Keratinocyte (primary cell): ENCODE measurements at regions not wholly inside any gene's neighbourhood (a gene's known extent, or its start where the extent isn't known, plus 50 kb on each side); places are given as distances from the start of the nearest gene placed in this dataset.

ENCODE experiments used
- DNase-seq: peaks from one replicate; pipeline ENCODE4 v3.0.0-alpha.2; 2011; ENCODE audit warnings: low read depth, missing footprints, low spot score
- FAIRE-seq: peaks from 2 replicates; lab custom pipeline; 2011; peaks lifted over from hg19 to GRCh38; lab: Jason Lieb, UNC
- H2AFZ ChIP-seq: 2 replicates; pipeline ENCODE4 v1.6.0; 2012; ENCODE audit warnings: low read length, control low read depth, inconsistent platforms; ENCODE audit not compliant: control insufficient read depth
- H3K27ac ChIP-seq: 2 replicates; pipeline ENCODE4 v1.5.1; 2011; ENCODE audit warnings: low read length; ENCODE audit not compliant: control insufficient read depth, insufficient read depth
- H3K27me3 ChIP-seq: 3 replicates; pipeline ENCODE4 v1.6.0; 2011; ENCODE audit warnings: low read length; ENCODE audit not compliant: control insufficient read depth, insufficient read depth; ENCODE audit errors: extremely low read depth
- H3K36me3 ChIP-seq, 2 experiments: 2 replicates in 1 of 2; 3 replicates in 1 of 2; pipeline ENCODE4 v1.5.1; 2011; ENCODE audit warnings: low read length in 2 of 2, mild to moderate bottlenecking in 1 of 2; ENCODE audit not compliant: control insufficient read depth in 2 of 2, insufficient read depth in 2 of 2; ENCODE audit errors: extremely low read depth in 1 of 2
- H3K4me1 ChIP-seq: 3 replicates; pipeline ENCODE4 v1.5.1; 2011; ENCODE audit warnings: low read length; ENCODE audit not compliant: control insufficient read depth, insufficient read depth; ENCODE audit errors: extremely low read depth
- H3K4me2 ChIP-seq: 3 replicates; pipeline ENCODE4 v1.6.0; 2011; ENCODE audit warnings: low read depth, low read length; ENCODE audit not compliant: control insufficient read depth, insufficient read depth; ENCODE audit errors: extremely low read depth
- H3K4me3 ChIP-seq, 3 experiments: fragments of 200-600 bp in 1 of 3; sonication (generic) in 1 of 3; 2 replicates in 2 of 3; 3 replicates in 1 of 3; pipeline ENCODE4 v1.5.1; 2011 to 2016; ENCODE audit warnings: low read length in 3 of 3, mild to moderate bottlenecking in 3 of 3, control low read depth in 2 of 3, inconsistent platforms in 1 of 3, low read depth in 1 of 3, mixed read lengths in 1 of 3, mixed run types in 1 of 3, moderate library complexity in 1 of 3; ENCODE audit not compliant: control insufficient read depth in 2 of 3, insufficient read depth in 2 of 3; ENCODE audit errors: extremely low read depth in 1 of 3
- H3K79me2 ChIP-seq: 2 replicates; pipeline ENCODE4 v1.6.0; 2012; ENCODE audit warnings: low read length; ENCODE audit not compliant: control insufficient read depth, insufficient read depth
- H3K9ac ChIP-seq: 3 replicates; pipeline ENCODE4 v1.6.0; 2011; ENCODE audit warnings: low read length; ENCODE audit not compliant: control insufficient read depth, insufficient read depth; ENCODE audit errors: extremely low read depth
- H3K9me1 ChIP-seq: 3 replicates; pipeline ENCODE4 v1.6.0; 2011; ENCODE audit warnings: low read length; ENCODE audit not compliant: control insufficient read depth, insufficient read depth; ENCODE audit errors: extremely low read depth
- H3K9me3 ChIP-seq: 2 replicates; pipeline ENCODE4 v1.5.1; 2012; ENCODE audit warnings: low read depth, low read length; ENCODE audit not compliant: control insufficient read depth
- H4K20me1 ChIP-seq: 3 replicates; pipeline ENCODE4 v1.6.0; 2011; ENCODE audit warnings: low read length; ENCODE audit not compliant: control insufficient read depth, insufficient read depth; ENCODE audit errors: extremely low read depth
- EZH2 ChIP-seq: IDR thresholded peaks from one replicate; pipeline ENCODE4 v1.6.1; 2012; ENCODE audit warnings: inconsistent platforms, mild to moderate bottlenecking, low read length, moderate library complexity
- dilution Hi-C: fragments of 300-500 bp; cut with MboI; formaldehyde crosslinking; loops from one replicate; pipeline ENCODE4 v1.7.0; 2020; ENCODE audit warnings: low sequenced_read_pairs; ENCODE audit not compliant: extremely low pct_ligation_motif_present
- TF ChIP-seq, protein P1 (sequence below), 3 experiments: IDR thresholded peaks in 1 of 3; conservative IDR thresholded peaks in 1 of 3; optimal IDR thresholded peaks in 1 of 3; 2 replicates in 2 of 3; 3 replicates in 1 of 3; pipeline versions ENCODE3 to v1.5.1; 2011; ENCODE audit warnings: low read length in 3 of 3, mild to moderate bottlenecking in 3 of 3, moderate library complexity in 2 of 3, control low read depth in 1 of 3, inconsistent platforms in 1 of 3; ENCODE audit not compliant: insufficient read depth in 2 of 3; ENCODE audit errors: extremely low read depth in 1 of 3

DNA sequence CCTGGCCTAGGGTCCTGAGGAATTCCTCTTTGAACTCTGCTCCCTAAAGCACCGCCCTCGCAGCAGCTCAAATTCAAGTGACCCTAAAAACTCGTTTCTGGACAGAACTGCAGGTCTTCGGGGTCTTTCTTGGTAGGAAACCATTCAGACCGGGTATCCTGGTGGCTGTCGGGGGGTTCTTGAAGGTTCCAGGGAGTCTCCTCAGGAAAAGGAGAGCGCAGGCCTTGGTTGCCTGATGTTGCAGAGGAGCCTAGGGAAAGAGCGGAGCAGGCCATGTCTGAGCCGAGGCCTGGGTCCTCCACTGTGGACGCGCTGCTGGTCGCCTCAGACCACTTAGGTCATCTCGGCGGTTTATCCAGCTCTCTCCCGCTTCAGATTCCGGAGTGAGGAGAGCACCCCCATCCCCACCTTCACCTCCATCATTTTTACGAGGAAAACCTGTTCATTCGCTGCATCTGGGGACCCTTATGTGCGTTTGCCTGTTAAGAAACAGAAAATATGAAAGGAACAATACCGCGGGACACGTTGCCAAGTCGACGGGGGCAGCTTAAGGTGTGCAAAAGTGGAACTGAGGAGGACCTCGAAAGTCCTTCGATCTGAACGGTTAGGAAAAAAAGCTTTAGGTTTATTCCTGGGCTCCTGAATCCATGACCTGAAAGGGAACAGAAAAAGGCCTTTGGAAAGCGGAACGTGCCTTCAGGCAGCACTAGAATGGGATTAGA, 299.4 kb downstream of the PARP8 start:
- H3K9me1 ChIP-seq, result no peaks in the 10 kb centered on the region
- no peaks in the 10 kb centered on the region for H4K20me1 ChIP-seq
- dilution Hi-C loops, result no loop called here
- H3K4me3 ChIP-seq, result no peak overlapping the region
- peaks cover 11% of the 10 kb centered on the region for H3K4me1 ChIP-seq
- DNase-seq, result no peak
- H3K27ac ChIP-seq, result no peak overlapping the region
- no peak overlapping the region for H3K9ac ChIP-seq
- no peak overlapping the region for H2AFZ ChIP-seq
- H3K4me2 ChIP-seq, result no peak overlapping the region
- H3K27me3 ChIP-seq, result peaks cover 59% of the 10 kb centered on the region
- FAIRE-seq, result no peak
- no peaks in the 10 kb centered on the region for H3K36me3 ChIP-seq
- TF ChIP-seq, protein P1, sequence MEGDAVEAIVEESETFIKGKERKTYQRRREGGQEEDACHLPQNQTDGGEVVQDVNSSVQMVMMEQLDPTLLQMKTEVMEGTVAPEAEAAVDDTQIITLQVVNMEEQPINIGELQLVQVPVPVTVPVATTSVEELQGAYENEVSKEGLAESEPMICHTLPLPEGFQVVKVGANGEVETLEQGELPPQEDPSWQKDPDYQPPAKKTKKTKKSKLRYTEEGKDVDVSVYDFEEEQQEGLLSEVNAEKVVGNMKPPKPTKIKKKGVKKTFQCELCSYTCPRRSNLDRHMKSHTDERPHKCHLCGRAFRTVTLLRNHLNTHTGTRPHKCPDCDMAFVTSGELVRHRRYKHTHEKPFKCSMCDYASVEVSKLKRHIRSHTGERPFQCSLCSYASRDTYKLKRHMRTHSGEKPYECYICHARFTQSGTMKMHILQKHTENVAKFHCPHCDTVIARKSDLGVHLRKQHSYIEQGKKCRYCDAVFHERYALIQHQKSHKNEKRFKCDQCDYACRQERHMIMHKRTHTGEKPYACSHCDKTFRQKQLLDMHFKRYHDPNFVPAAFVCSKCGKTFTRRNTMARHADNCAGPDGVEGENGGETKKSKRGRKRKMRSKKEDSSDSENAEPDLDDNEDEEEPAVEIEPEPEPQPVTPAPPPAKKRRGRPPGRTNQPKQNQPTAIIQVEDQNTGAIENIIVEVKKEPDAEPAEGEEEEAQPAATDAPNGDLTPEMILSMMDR (optimal IDR thresholded peaks at IDR 0.05 in 1 of 3, IDR thresholded peaks at IDR 0.05 in 1 of 3, conservative IDR thresholded peaks at IDR 0.05 in 1 of 3; ENCODE audit: extremely low read depth in 1 of 3, insufficient read depth in 2 of 3, low read length in 3 of 3), result no peak
- TF ChIP-seq EZH2, result no peak
- no peaks in the 10 kb centered on the region for H3K9me3 ChIP-seq
- H3K79me2 ChIP-seq, result no peaks in the 10 kb centered on the region

DNA sequence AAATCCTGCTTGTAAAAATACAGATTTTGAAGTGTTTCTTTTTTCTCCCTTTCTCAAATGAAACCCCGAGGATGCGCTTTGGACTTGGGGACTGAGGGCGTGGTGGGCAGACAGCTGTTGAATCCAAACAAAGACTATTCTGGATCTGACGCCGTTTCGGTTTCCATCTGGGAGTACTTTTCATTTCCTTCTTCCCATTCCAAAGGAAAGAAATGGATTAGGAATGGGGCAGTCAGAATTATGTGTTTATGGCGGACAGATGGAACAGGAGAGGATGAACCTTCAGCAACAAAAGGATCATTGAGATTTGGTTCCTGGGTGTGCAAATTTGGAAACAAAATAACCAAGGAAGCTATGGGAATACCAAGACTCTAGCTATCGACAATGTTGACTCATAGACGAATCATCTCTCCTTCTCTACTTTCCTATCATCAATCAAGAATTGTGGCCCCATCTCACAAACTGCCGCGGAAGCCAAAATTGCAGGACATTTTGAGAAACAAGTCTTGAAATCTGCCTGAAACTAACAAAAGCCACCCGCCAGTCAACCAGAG, 300.6 kb downstream of the PARP8 start:
- H3K9me3 ChIP-seq, result no peaks in the 10 kb centered on the region
- FAIRE-seq (no peak), DNase-seq (no peak)
- no peak overlapping the region for H3K9ac ChIP-seq
- H3K27ac ChIP-seq, result no peak overlapping the region
- no peaks in the 10 kb centered on the region for H3K79me2 ChIP-seq
- peak overlapping the region in 1 of 3 experiments; percentile 31 for H3K4me3 ChIP-seq
- no peaks in the 10 kb centered on the region for H3K36me3 ChIP-seq
- no peaks in the 10 kb centered on the region for H4K20me1 ChIP-seq
- H2AFZ ChIP-seq, result no peak overlapping the region
- H3K4me2 ChIP-seq, result peak overlapping the region; percentile 74
- dilution Hi-C loops, result no loop called here
- TF ChIP-seq, protein P1 (optimal IDR thresholded peaks at IDR 0.05 in 1 of 3, IDR thresholded peaks at IDR 0.05 in 1 of 3, conservative IDR thresholded peaks at IDR 0.05 in 1 of 3; ENCODE audit: extremely low read depth in 1 of 3, insufficient read depth in 2 of 3, low read length in 3 of 3), result no peak
- peak; percentile 19 for TF ChIP-seq EZH2
- H3K9me1 ChIP-seq, result no peaks in the 10 kb centered on the region
- peaks cover 11% of the 10 kb centered on the region for H3K4me1 ChIP-seq
- H3K27me3 ChIP-seq, result peaks cover 59% of the 10 kb centered on the region
